Stomach (tissue), 8 donors: ENCODE measurements at regions not wholly inside any gene's neighbourhood (a gene's known extent, or its start where the extent isn't known, plus 50 kb on each side); places are given as distances from the start of the nearest gene placed in this dataset.
A peak's percentile ranks its signal among the peaks of the same experiment; 100 is the strongest.

Experiments
- DNase-seq, 2 donors: peaks; one replicate each; pipeline versions ENCODE4 v3.0.0 to v3.0.0-alpha.2; 2013 to 2019
- H3K27ac ChIP-seq, 5 donors: fragments of 200-600 bp in 4 of 5; sonication (generic) in 4 of 5; one replicate each; pipeline ENCODE4 v1.5.1; 2013 to 2019; ENCODE audit warnings: mild to moderate bottlenecking in 1 of 5, moderate library complexity in 1 of 5
- H3K27me3 ChIP-seq, 3 donors: fragments of 200-600 bp; sonication (generic); one replicate each; pipeline ENCODE4 v1.5.1; 2017 to 2019; ENCODE audit warnings: mixed run types in 1 of 3
- H3K36me3 ChIP-seq, 4 donors: fragments of 200-600 bp; sonication (generic); 1 replicate in 3 of 4; 2 replicates in 1 of 4; pipeline ENCODE4 v1.5.1; 2016 to 2019
- H3K4me1 ChIP-seq, 4 donors: fragments of 200-600 bp; sonication (generic); one replicate each; pipeline ENCODE4 v1.5.1; 2016 to 2019
- H3K4me3 ChIP-seq, 4 donors: fragments of 200-600 bp; sonication (generic) in 3 of 4; one replicate each; pipeline ENCODE4 v1.5.1; 2016 to 2019; ENCODE audit warnings: mild to moderate bottlenecking in 1 of 4
- H3K9me3 ChIP-seq, 4 donors: fragments of 200-600 bp; sonication (generic); one replicate each; pipeline ENCODE4 v1.5.1; 2016 to 2019
- EP300 ChIP-seq: sonication (generic); formaldehyde crosslinking; IDR thresholded peaks from one replicate; pipeline ENCODE4 v1.6.1; 2017; ENCODE audit warnings: antibody characterized with exemption
- POLR2A ChIP-seq, 4 donors: fragments of 450-650 bp; IDR thresholded peaks; one replicate each; pipeline ENCODE4 v1.6.1; 2016; ENCODE audit warnings: antibody characterized with exemption in 4 of 4, control low read depth in 2 of 4, mild to moderate bottlenecking in 1 of 4, moderate library complexity in 1 of 4
- POLR2AphosphoS5 ChIP-seq, 3 donors: sonication (generic); formaldehyde crosslinking; IDR thresholded peaks; one replicate each; pipeline ENCODE4 v1.6.1; 2016; ENCODE audit warnings: antibody characterized with exemption in 3 of 3
- WGBS, 5 donors: extraction: QIAGEN DNeasy Blood & Tissue Kit in 3 of 5; methylation state at CpG; one replicate each; pipeline versions ENCODE4 v1.1.5 to v1.1.7; 2013 to 2018; 5-methylcytosine and 5-hydroxymethylcytosine counted together
- intact Hi-C: fragments of 100-400 bp; cut with DNase I; formaldehyde crosslinking; loops from one replicate; pipeline ENCODE4 v1.15.1; 2023; ENCODE audit warnings: low total_unique reads
- TF ChIP-seq, protein P1 (sequence below), 7 experiments: fragments of 450-650 bp in 4 of 7; fragments of 200-600 bp in 3 of 7; sonication (generic) in 3 of 7; IDR thresholded peaks; one replicate each; pipeline ENCODE4 v1.5.1; 2016 to 2019; ENCODE audit warnings: antibody characterized with exemption in 7 of 7, control low read depth in 2 of 7, mild to moderate bottlenecking in 1 of 7
- donor health status: healthy with polysubstance abuse.
- donor health status: Bipolar disorder and iron deficiency.
- donor health status: healthy.

- Histone ChIP-seq H3K27me3 (peaks cover 0 to 4% (median 0%) of the 10 kb centered on the region in 3 donors), H3K9me3 (no peaks in the 10 kb centered on the region), H3K27ac (no peak overlapping the region), H3K36me3 (no peaks in the 10 kb centered on the region), H3K4me1 (no peaks in the 10 kb centered on the region), H3K4me3 (no peak overlapping the region)
- no peak for DNase-seq
- 75 to 100% (median 90%) methylated on average over 3 to 6 of the region's 6 CpGs for WGBS, 5 donors
- intact Hi-C loops = no loop called here
- TF ChIP-seq POLR2AphosphoS5 (IDR thresholded peaks at IDR 0.05) = no peak
- TF ChIP-seq EP300 = no peak
Measured at GRCh38 chrX:39409246-39409917, 608.1 kb downstream of the MID1IP1 start.

GRCh38 chrX:39414290-39414854 lies 613.1 kb downstream of the MID1IP1 start:
- 66 to 80% (median 70%) methylated on average over 5 of the region's 5 CpGs for WGBS, 5 donors
- Histone ChIP-seq H3K4me3 (no peak overlapping the region), H3K9me3 (no peaks in the 10 kb centered on the region), H3K4me1 (peaks cover 0 to 8% (median 3%) of the 10 kb centered on the region in 4 donors), H3K36me3 (no peaks in the 10 kb centered on the region), H3K27ac (no peak overlapping the region), H3K27me3 (peaks cover 0 to 4% (median 0%) of the 10 kb centered on the region in 3 donors)
- intact Hi-C loops = no loop called here
- TF ChIP-seq POLR2AphosphoS5 (IDR thresholded peaks at IDR 0.05) = no peak
- TF ChIP-seq POLR2A (IDR thresholded peaks at IDR 0.05) = no peak
- no peak for TF ChIP-seq EP300
- TF ChIP-seq, protein P1, sequence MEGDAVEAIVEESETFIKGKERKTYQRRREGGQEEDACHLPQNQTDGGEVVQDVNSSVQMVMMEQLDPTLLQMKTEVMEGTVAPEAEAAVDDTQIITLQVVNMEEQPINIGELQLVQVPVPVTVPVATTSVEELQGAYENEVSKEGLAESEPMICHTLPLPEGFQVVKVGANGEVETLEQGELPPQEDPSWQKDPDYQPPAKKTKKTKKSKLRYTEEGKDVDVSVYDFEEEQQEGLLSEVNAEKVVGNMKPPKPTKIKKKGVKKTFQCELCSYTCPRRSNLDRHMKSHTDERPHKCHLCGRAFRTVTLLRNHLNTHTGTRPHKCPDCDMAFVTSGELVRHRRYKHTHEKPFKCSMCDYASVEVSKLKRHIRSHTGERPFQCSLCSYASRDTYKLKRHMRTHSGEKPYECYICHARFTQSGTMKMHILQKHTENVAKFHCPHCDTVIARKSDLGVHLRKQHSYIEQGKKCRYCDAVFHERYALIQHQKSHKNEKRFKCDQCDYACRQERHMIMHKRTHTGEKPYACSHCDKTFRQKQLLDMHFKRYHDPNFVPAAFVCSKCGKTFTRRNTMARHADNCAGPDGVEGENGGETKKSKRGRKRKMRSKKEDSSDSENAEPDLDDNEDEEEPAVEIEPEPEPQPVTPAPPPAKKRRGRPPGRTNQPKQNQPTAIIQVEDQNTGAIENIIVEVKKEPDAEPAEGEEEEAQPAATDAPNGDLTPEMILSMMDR (IDR thresholded peaks at IDR 0.05) = no peak
- no peak for DNase-seq

DNA sequence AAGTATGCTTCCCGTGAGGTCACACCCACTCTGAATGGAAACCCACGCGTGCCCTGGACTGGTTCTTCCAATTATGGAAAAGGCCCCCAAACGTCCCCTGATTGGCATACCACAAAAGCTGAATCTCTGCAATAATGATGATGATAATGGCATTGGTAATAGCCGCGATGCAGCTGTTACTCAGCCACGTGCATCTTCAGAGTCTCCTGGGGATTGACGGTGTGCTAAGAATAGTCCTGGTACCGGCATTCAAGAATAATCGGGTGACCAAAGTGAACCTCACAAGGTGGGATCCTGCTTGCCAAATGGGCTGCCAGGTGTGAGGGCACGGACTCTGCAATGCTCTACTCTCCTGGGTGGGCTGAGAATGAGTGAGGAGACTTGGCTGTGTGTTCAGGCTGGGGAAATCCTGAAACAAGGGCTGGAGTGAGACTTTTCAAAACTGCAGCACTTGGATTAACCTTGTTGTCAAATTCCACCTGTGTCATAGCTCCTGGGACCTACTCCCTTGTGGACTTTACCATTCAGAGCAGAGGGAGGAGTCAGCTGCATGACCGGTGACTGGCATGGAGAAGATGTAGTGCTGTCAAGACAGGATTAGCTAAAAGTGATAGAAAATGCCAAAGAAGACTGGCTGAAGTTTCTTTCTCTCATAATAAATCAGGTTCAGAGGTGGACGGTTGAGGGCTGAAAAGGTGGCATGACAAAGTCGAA lies 615.4 kb downstream of the MID1IP1 start:
- Histone ChIP-seq H3K4me3 (no peak overlapping the region), H3K27ac (no peak overlapping the region), H3K9me3 (no peaks in the 10 kb centered on the region), H3K27me3 (peaks cover 0 to 4% (median 0%) of the 10 kb centered on the region in 3 donors), H3K36me3 (no peaks in the 10 kb centered on the region), H3K4me1 (peaks cover 0 to 9% (median 6%) of the 10 kb centered on the region in 4 donors)
- WGBS, 5 donors = 81 to 93% (median 91%) methylated on average over 14 of the region's 14 CpGs
- no peak for TF ChIP-seq EP300
- no peak for TF ChIP-seq POLR2A (IDR thresholded peaks at IDR 0.05)
- TF ChIP-seq POLR2AphosphoS5 (IDR thresholded peaks at IDR 0.05) = no peak
- TF ChIP-seq, protein P1 (IDR thresholded peaks at IDR 0.05) = no peak
- peak in 1 of 2 donors; percentile 29 for DNase-seq
- intact Hi-C loops = no loop called here

GRCh38 chrX:39418254-39418704 lies 617.0 kb downstream of the MID1IP1 start:
- no peak overlapping the region for H3K4me3 ChIP-seq
- H3K27ac ChIP-seq = peak overlapping the region in 1 of 5 donors; percentile 38
- H3K9me3 ChIP-seq = no peaks in the 10 kb centered on the region
- H3K27me3 ChIP-seq = peaks cover 0 to 4% (median 0%) of the 10 kb centered on the region in 3 donors
- TF ChIP-seq, protein P1 (IDR thresholded peaks at IDR 0.05) = no peak
- TF ChIP-seq EP300 (no peak), POLR2A (IDR thresholded peaks at IDR 0.05) (no peak), POLR2AphosphoS5 (IDR thresholded peaks at IDR 0.05) (no peak)
- no peaks in the 10 kb centered on the region for H3K36me3 ChIP-seq
- H3K4me1 ChIP-seq = peaks cover 0 to 9% (median 6%) of the 10 kb centered on the region in 4 donors
- intact Hi-C loops = no loop called here
- 25 to 40% (median 34%) methylated on average over 4 of the region's 4 CpGs for WGBS, 5 donors
- DNase-seq = peak in 1 of 2 donors; percentile 33
